Cerebellar nuclear complex (tissue), 1 donor: ENCODE measurements at regions not wholly inside any gene's neighbourhood (a gene's known extent, or its start where the extent isn't known, plus 50 kb on each side); places are given as distances from the start of the nearest gene placed in this dataset.

Experiments
- DNase-seq, 2 experiments: peaks; one replicate each; lab custom pipeline; 2025; lab: John Stamatoyannopoulos, UW

DNA sequence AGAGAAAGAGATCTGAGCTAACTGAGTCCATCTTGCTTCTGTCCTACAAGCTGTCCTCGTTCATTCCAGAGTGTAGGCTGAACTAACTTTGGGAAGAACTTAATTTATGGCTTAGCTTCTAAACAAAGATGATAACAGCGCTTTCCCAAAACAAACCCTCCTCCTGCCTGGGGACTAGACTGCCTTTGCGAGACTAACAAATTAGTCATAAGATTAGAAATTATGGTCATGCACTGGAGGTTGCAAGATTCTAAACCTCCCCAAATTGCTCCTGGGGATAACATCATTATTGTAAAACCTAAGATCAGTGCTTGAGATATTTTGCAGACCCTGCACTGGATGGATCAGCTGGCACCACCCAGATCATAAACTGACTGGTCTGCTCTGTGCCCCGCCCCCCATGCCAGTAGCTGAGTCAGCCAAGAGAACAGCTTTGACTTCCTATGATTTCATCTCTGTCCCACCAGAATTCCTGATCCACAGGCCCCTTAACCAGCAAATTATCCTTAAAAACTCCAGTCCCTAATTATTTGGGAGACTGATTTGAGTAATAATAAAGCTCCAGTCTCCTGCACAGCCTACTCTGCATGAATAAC, 883.3 kb downstream of the TRIML1 start:
- no peak for DNase-seq

DNA sequence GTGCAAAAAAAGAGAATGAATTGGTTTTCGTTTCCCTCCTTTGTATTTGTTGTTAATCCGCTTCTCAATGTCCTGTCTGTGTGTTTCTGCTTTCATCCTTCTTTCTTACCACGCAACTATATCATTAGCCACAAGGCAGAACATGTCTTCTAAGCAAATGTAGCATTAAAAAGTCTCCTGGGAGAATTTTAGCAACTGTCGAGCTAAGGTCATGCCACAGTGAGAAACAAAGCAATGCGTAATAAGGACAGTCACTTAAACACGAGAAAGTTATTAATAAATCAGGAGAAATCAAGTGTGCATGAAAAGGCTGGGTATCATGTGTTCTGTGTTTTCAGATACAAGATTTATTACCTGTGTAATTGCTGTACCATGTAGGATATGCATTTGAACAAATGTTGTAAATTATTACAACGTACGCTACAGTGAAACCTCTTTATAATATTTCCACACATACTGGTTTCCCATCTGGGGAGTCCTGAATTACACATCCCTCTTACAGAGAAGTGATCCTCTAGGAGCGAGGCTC, 890.8 kb downstream of the TRIML1 start:
- no peak for DNase-seq

GRCh38 chr4:189032606-189033338, 893.5 kb downstream of the TRIML1 start:
- DNase-seq = no peak

- DNase-seq = no peak
Measured at GRCh38 chr4:189033801-189034347, 894.6 kb downstream of the TRIML1 start.

DNA sequence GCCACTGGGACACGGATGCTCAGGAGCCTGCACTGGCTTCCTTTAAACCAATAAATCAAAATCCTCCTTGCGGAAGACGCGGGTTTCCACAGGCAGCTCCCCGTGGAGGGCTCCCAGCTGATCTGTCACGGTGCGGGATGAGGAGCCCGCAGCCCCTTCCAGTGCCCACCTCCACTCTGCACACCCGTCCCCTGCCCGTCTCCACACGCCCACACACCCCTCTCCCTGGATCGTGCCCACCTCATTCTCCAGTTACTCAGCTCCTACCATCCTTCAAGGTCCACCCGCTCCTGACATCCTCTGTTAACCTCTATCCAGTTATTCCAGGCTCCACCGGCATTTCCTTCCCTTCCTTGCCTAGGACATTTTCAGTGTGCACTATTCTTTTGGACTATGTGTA, 895.9 kb downstream of the TRIML1 start:
- DNase-seq = no peak

- no peak for DNase-seq
Measured at GRCh38 chr4:189035654-189036053, 896.4 kb downstream of the TRIML1 start.

GRCh38 chr4:189036906-189037305, 897.7 kb downstream of the TRIML1 start:
- no peak for DNase-seq

- no peak for DNase-seq
Measured at GRCh38 chr4:189046642-189047041, 894.0 kb upstream of the FRG1 start.

DNA sequence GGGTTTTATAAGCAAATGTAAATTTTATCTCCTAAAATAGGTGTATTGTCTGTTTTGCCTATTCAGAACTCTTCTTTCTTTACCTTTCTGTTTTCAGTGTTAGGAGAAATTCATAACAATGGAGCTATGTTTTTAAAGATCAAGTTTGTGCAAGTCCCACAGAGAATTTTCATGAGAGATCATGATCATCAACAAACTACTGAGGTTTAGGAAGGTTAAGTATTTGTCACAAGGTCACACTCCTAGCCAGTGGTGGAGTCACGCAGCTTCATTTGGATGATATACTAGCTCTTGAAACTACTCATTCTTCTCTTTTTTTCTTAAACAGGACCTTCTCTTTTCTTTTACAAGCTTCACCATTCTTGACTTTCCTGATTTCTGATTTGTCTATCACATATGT, 892.6 kb upstream of the FRG1 start:
- DNase-seq = no peak

- DNase-seq = no peak
Measured at GRCh38 chr4:189049682-189050081, 891.0 kb upstream of the FRG1 start.

GRCh38 chr4:189050643-189051042, 890.0 kb upstream of the FRG1 start:
- DNase-seq = no peak

- DNase-seq = no peak
Measured at GRCh38 chr4:189053621-189054020, 887.1 kb upstream of the FRG1 start.

- DNase-seq = no peak
Measured at GRCh38 chr4:189060104-189060503, 880.6 kb upstream of the FRG1 start.

GRCh38 chr4:189062047-189062820, 878.4 kb upstream of the FRG1 start:
- no peak for DNase-seq

DNA sequence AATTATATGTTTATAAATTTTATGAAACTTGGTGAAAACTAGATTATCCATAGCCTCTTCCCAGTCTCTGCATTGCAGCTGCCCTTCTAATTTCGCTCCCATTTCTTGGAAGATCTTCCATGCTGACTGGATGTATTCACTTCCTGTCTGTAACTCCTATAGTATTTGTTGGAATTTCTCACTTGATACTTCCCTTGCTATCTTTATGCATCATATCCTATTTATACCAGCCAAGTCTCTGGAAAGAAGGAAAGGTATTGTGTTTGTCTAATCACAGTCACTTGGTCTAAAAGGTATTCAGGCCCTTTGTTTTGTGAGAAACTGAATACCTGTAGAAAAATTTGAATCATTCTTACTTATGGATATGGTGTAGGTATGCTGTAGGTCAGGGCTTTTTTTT, 870.9 kb upstream of the FRG1 start:
- DNase-seq = no peak

GRCh38 chr4:189071241-189071640, 869.4 kb upstream of the FRG1 start:
- DNase-seq = no peak

GRCh38 chr4:189073739-189074138, 866.9 kb upstream of the FRG1 start:
- no peak for DNase-seq

GRCh38 chr4:189081826-189082225, 858.8 kb upstream of the FRG1 start:
- DNase-seq = no peak

DNA sequence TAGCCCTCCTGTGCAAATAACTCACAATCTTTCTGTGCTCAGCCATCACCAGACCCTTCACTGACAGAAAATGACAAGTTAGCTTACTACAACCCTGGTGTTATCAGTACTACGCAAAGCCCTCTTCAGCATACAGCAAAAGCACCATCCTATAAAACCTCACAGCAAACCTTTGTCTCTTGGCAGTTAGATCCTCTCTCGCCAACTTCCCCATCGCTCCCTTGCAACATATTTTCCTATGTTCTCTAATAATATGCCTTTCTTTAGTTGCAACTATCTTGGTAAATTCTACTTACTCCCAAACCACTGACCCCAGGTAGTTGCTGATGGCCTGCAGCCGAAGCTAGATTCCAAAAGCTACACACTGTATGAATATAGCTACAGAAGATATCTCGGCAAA, 856.9 kb upstream of the FRG1 start:
- no peak for DNase-seq

- no peak for DNase-seq
Measured at GRCh38 chr4:189084671-189085070, 856.0 kb upstream of the FRG1 start.

- DNase-seq = no peak
Measured at GRCh38 chr4:189087971-189088370, 852.7 kb upstream of the FRG1 start.

DNA sequence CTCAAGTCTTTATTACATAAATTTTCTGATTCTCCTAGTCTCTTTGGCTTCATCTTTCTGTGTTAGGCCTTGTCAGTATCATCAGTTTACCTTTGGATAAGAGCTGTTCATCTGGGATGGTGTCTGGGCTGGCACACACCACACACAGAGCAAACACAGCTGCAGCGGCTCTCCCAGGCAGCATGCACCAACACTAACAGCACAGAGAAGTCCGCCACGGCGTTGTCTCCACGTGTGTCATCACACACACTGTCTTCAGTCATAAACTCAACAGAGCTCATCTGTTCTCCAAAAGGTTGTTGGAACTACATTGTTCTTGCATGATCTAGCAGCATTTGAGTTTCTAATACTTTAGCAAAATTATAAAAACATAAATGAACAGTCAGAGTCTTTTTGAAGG, 851.9 kb upstream of the FRG1 start:
- no peak for DNase-seq
